ENCODE measurements at regions not wholly inside any gene's neighbourhood (a gene's known extent, or its start where the extent isn't known, plus 50 kb on each side); places are given as distances from the start of the nearest gene placed in this dataset.

- Mint-ChIP-seq H3K27me3 (ENCODE audit: low read depth) (no peaks in the 10 kb centered on the region), H3K27ac (no peak overlapping the region), H3K36me3 (ENCODE audit: low read depth) (peaks cover 2% of the 10 kb centered on the region), H3K4me1 (ENCODE audit: low read depth) (peaks cover 8% of the 10 kb centered on the region), H3K9me3 (ENCODE audit: insufficient read depth) (no peaks in the 10 kb centered on the region), H3K4me3 (no peak overlapping the region)
- POLR2A ChIA-PET, result no interaction called here
- ATAC-seq, result no peak
- CTCF ChIA-PET, result no interaction called here
- DNase-seq, result no peak
These were observed 340.5 kb upstream of the SATB1 start for GRCh38 chr3:18765662-18766061.

GRCh38 chr3:18765161-18765560 is 340.0 kb upstream of the SATB1 start:
- no peak overlapping the region for H3K4me3 Mint-ChIP-seq
- no peaks in the 10 kb centered on the region for H3K9me3 Mint-ChIP-seq (ENCODE audit: insufficient read depth)
- DNase-seq (no peak), ATAC-seq (no peak)
- H3K36me3 Mint-ChIP-seq (ENCODE audit: low read depth), result peaks cover 2% of the 10 kb centered on the region
- CTCF ChIA-PET, result no interaction called here
- H3K4me1 Mint-ChIP-seq (ENCODE audit: low read depth), result peaks cover 6% of the 10 kb centered on the region
- POLR2A ChIA-PET, result no interaction called here
- no peak overlapping the region for H3K27ac Mint-ChIP-seq
- H3K27me3 Mint-ChIP-seq (ENCODE audit: low read depth), result no peaks in the 10 kb centered on the region

- H3K4me1 Mint-ChIP-seq (ENCODE audit: low read depth), result peaks cover 19% of the 10 kb centered on the region
- ChIA-PET POLR2A (no interaction called here), CTCF (interaction anchor here (4.5 to 5.8 kb wide), 2 partner anchors 15 to 202 kb away, joined by 67 read pairs; no protein-coding TSS in a partner anchor)
- H3K27ac Mint-ChIP-seq, result no peak overlapping the region
- ATAC-seq, result no peak
- no peak for DNase-seq
- no peak overlapping the region for H3K4me3 Mint-ChIP-seq
- no peaks in the 10 kb centered on the region for H3K9me3 Mint-ChIP-seq (ENCODE audit: insufficient read depth)
- no peaks in the 10 kb centered on the region for H3K27me3 Mint-ChIP-seq (ENCODE audit: low read depth)
- H3K36me3 Mint-ChIP-seq (ENCODE audit: low read depth), result peaks cover 6% of the 10 kb centered on the region
These were observed 336.4 kb upstream of the SATB1 start for GRCh38 chr3:18761530-18761929.

GRCh38 chr3:18758047-18758704 is 333.0 kb upstream of the SATB1 start:
- Mint-ChIP-seq H3K4me1 (ENCODE audit: low read depth) (peaks cover 41% of the 10 kb centered on the region), H3K9me3 (ENCODE audit: insufficient read depth) (no peaks in the 10 kb centered on the region), H3K27ac (peak overlapping the region; percentile 44), H3K27me3 (ENCODE audit: low read depth) (no peaks in the 10 kb centered on the region), H3K36me3 (ENCODE audit: low read depth) (peaks cover 23% of the 10 kb centered on the region), H3K4me3 (no peak overlapping the region)
- ChIA-PET POLR2A (interaction anchor here (1.0 to 1.8 kb wide), 8 partner anchors 14 to 320 kb away, joined by 3 to 10 read pairs (median 6); no protein-coding TSS in a partner anchor), CTCF (interaction anchor here (0.5 to 5.8 kb wide), 62 partner anchors 9 to 377 kb away, joined by 3 to 67 read pairs (median 4); no protein-coding TSS in a partner anchor)
- ATAC-seq (peak; percentile 94), DNase-seq (peak; percentile 69)

GRCh38 chr3:18757476-18757875 is 332.3 kb upstream of the SATB1 start:
- ATAC-seq (no peak), DNase-seq (no peak)
- Mint-ChIP-seq H3K4me1 (ENCODE audit: low read depth) (peaks cover 47% of the 10 kb centered on the region), H3K36me3 (ENCODE audit: low read depth) (peaks cover 23% of the 10 kb centered on the region), H3K27me3 (ENCODE audit: low read depth) (no peaks in the 10 kb centered on the region), H3K27ac (no peak overlapping the region), H3K4me3 (no peak overlapping the region), H3K9me3 (ENCODE audit: insufficient read depth) (no peaks in the 10 kb centered on the region)
- CTCF ChIA-PET, result interaction anchor here (0.5 to 5.8 kb wide), 58 partner anchors 9 to 376 kb away, joined by 3 to 67 read pairs (median 5); no protein-coding TSS in a partner anchor
- POLR2A ChIA-PET, result interaction anchor here (1.0 to 1.8 kb wide), 8 partner anchors 13 to 319 kb away, joined by 3 to 10 read pairs (median 6); no protein-coding TSS in a partner anchor

GRCh38 chr3:18752273-18752934 is 327.3 kb upstream of the SATB1 start:
- POLR2A ChIA-PET, result interaction anchor here (1.1 kb wide), 1 partner anchor 306 kb away, joined by 3 read pairs; no protein-coding TSS in a partner anchor
- peaks cover 24% of the 10 kb centered on the region for H3K36me3 Mint-ChIP-seq (ENCODE audit: low read depth)
- H3K27me3 Mint-ChIP-seq (ENCODE audit: low read depth), result no peaks in the 10 kb centered on the region
- no peak for ATAC-seq
- H3K9me3 Mint-ChIP-seq (ENCODE audit: insufficient read depth), result no peaks in the 10 kb centered on the region
- peaks cover 63% of the 10 kb centered on the region for H3K4me1 Mint-ChIP-seq (ENCODE audit: low read depth)
- H3K27ac Mint-ChIP-seq, result no peak overlapping the region
- H3K4me3 Mint-ChIP-seq, result no peak overlapping the region
- CTCF ChIA-PET, result interaction anchor here (1.2 kb wide), 1 partner anchor 9 kb away, joined by 3 read pairs; no protein-coding TSS in a partner anchor
- DNase-seq, result no peak

GRCh38 chr3:18751514-18751913 is 326.4 kb upstream of the SATB1 start:
- ATAC-seq, result no peak
- Mint-ChIP-seq H3K4me3 (no peak overlapping the region), H3K9me3 (ENCODE audit: insufficient read depth) (no peaks in the 10 kb centered on the region), H3K36me3 (ENCODE audit: low read depth) (peaks cover 23% of the 10 kb centered on the region), H3K4me1 (ENCODE audit: low read depth) (peaks cover 64% of the 10 kb centered on the region), H3K27ac (no peak overlapping the region), H3K27me3 (ENCODE audit: low read depth) (no peaks in the 10 kb centered on the region)
- ChIA-PET CTCF (no interaction called here), POLR2A (no interaction called here)
- DNase-seq, result no peak

- H3K9me3 Mint-ChIP-seq (ENCODE audit: insufficient read depth), result no peaks in the 10 kb centered on the region
- H3K27ac Mint-ChIP-seq, result no peak overlapping the region
- ATAC-seq (no peak), DNase-seq (no peak)
- POLR2A ChIA-PET, result interaction anchor here (1.2 to 10.3 kb wide), 2 partner anchors 33 to 323 kb away, joined by 3 to 213 read pairs; no protein-coding TSS in a partner anchor
- peaks cover 18% of the 10 kb centered on the region for H3K36me3 Mint-ChIP-seq (ENCODE audit: low read depth)
- no peak overlapping the region for H3K4me3 Mint-ChIP-seq
- CTCF ChIA-PET, result interaction anchor here (1.0 to 6.8 kb wide), 4 partner anchors 12 to 188 kb away, joined by 3 to 67 read pairs (median 6); no protein-coding TSS in a partner anchor
- peaks cover 72% of the 10 kb centered on the region for H3K4me1 Mint-ChIP-seq (ENCODE audit: low read depth)
- no peaks in the 10 kb centered on the region for H3K27me3 Mint-ChIP-seq (ENCODE audit: low read depth)
These were observed 322.2 kb upstream of the SATB1 start for GRCh38 chr3:18747383-18747782.

GRCh38 chr3:18745472-18745871 is 320.3 kb upstream of the SATB1 start:
- H3K4me3 Mint-ChIP-seq, result peak overlapping the region; percentile 67
- POLR2A ChIA-PET, result interaction anchor here (1.3 to 10.3 kb wide), 7 partner anchors 13 to 314 kb away, joined by 3 to 213 read pairs (median 5); no protein-coding TSS in a partner anchor

GRCh38 chr3:18744472-18744871 is 319.3 kb upstream of the SATB1 start:
- Mint-ChIP-seq H3K27me3 (ENCODE audit: low read depth) (no peaks in the 10 kb centered on the region), H3K4me1 (ENCODE audit: low read depth) (peaks cover 76% of the 10 kb centered on the region), H3K9me3 (ENCODE audit: insufficient read depth) (no peaks in the 10 kb centered on the region), H3K4me3 (peak overlapping the region; percentile 67), H3K27ac (peak overlapping the region; percentile 90), H3K36me3 (ENCODE audit: low read depth) (peaks cover 20% of the 10 kb centered on the region)
- ATAC-seq (no peak), DNase-seq (no peak)
- POLR2A ChIA-PET, result interaction anchor here (1.0 to 10.3 kb wide), 9 partner anchors 9 to 313 kb away, joined by 3 to 213 read pairs (median 4); no protein-coding TSS in a partner anchor
- CTCF ChIA-PET, result interaction anchor here (0.8 to 11.7 kb wide), 7 partner anchors 9 to 184 kb away, joined by 3 to 82 read pairs (median 4); no protein-coding TSS in a partner anchor

More at GRCh38 chr3:18745472-18745871, 320.3 kb upstream of the SATB1 start:
- Mint-ChIP-seq H3K36me3 (ENCODE audit: low read depth) (peaks cover 20% of the 10 kb centered on the region), H3K27me3 (ENCODE audit: low read depth) (no peaks in the 10 kb centered on the region), H3K27ac (peak overlapping the region; percentile 90), H3K9me3 (ENCODE audit: insufficient read depth) (no peaks in the 10 kb centered on the region), H3K4me1 (ENCODE audit: low read depth) (peaks cover 74% of the 10 kb centered on the region)
- CTCF ChIA-PET, result interaction anchor here (0.7 to 11.7 kb wide), 10 partner anchors 8 to 308 kb away, joined by 3 to 82 read pairs (median 3); no protein-coding TSS in a partner anchor
- no peak for DNase-seq
- ATAC-seq, result no peak

- DNase-seq, result peak; percentile 52
- ATAC-seq, result peak; percentile 44
- CTCF ChIA-PET, result interaction anchor here (0.8 to 11.7 kb wide), 7 partner anchors 9 to 298 kb away, joined by 3 to 82 read pairs (median 6); no protein-coding TSS in a partner anchor
- no peaks in the 10 kb centered on the region for H3K27me3 Mint-ChIP-seq (ENCODE audit: low read depth)
- peaks cover 78% of the 10 kb centered on the region for H3K4me1 Mint-ChIP-seq (ENCODE audit: low read depth)
- peak overlapping the region; percentile 67 for H3K4me3 Mint-ChIP-seq
- no peaks in the 10 kb centered on the region for H3K9me3 Mint-ChIP-seq (ENCODE audit: insufficient read depth)
- POLR2A ChIA-PET, result interaction anchor here (0.7 to 10.3 kb wide), 6 partner anchors 10 to 311 kb away, joined by 3 to 213 read pairs (median 6); no protein-coding TSS in a partner anchor
- peak overlapping the region; percentile 90 for H3K27ac Mint-ChIP-seq
- peaks cover 20% of the 10 kb centered on the region for H3K36me3 Mint-ChIP-seq (ENCODE audit: low read depth)
These were observed 318.6 kb upstream of the SATB1 start for GRCh38 chr3:18743761-18744160.

Measured in activated CD8-positive, alpha-beta T cell treated with anti-CD3 and anti-CD28 coated beads, Interleukin-2, amount 10 ng/mL, durations not matched to agents 7 days and 5 days (primary cell).